GM12874 (cell line): ENCODE measurements at regions not wholly inside any gene's neighbourhood (a gene's known extent, or its start where the extent isn't known, plus 50 kb on each side); places are given as distances from the start of the nearest gene placed in this dataset.

ENCODE experiments used
- CTCF ChIP-seq: IDR thresholded peaks from 2 replicates; pipeline ENCODE4 v1.5.1; 2011; ENCODE audit warnings: low read depth, mild to moderate bottlenecking, control low read depth, low read length, moderate library complexity; ENCODE audit not compliant: insufficient read depth

- no peak for TF ChIP-seq CTCF
Measured at GRCh38 chr21:14753466-14754258, 207.5 kb upstream of the SAMSN1 start.

GRCh38 chr21:14753069-14753465, 207.0 kb upstream of the SAMSN1 start:
- no peak for TF ChIP-seq CTCF

DNA sequence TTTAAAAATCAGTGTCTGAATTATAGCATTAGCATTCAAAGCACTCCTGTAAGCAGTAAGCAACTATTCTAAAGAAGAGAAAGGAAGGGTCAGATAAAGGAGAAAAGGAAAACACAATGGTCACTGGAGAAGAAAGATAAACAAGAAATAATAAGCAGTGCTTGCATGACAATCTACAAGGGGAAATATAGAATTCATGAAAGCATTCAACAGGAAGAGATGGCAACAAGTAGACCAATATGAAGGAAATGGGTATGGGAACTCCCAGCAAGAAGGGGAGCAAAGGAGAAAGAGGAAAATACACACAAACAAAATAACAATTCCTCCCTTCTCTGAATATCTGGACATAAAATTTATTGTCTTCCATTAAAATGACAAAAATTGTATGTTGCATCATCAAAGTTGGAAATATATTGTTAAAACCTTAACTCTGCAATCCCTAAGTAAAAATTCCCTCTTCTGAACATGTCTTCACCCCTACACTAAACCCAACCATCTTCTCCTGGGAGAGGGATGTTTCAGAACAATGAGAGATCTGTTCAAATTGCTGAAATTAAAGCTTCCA, 206.3 kb upstream of the SAMSN1 start:
- TF ChIP-seq CTCF, result no peak

DNA sequence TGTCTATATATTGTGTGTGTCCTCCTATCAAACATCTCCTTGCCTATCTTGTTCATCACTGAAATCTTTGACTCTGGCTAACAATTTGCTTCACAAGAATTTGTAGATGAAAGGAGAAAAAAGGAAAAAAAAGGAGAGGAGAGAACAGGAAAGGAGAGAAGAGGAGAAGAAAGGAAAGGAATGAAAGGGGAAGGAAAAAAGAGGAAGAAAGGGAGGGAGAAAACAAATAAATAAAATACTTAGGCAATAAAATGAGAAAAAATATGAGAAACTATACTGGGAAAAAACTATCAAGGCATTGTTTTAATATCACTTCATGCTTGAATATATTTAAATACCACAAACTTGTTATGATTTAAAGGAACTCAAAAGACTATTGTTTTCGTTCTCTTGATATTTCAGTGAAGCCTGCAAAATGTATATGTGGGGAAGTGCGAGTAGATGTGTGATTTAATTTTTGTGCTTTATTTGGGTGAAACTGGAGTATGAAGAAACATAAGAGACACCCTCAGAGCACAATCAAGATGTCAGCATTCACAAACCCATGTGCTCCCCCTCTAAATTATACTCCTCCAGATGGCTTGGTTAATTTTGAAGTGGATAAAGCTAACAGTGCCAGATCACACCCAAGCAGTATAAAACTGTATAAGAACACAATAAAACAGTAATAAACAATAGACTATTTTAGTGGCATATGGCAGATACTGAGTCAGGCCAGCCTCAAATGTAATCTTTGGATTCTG, 205.7 kb upstream of the SAMSN1 start:
- TF ChIP-seq CTCF, result no peak

DNA sequence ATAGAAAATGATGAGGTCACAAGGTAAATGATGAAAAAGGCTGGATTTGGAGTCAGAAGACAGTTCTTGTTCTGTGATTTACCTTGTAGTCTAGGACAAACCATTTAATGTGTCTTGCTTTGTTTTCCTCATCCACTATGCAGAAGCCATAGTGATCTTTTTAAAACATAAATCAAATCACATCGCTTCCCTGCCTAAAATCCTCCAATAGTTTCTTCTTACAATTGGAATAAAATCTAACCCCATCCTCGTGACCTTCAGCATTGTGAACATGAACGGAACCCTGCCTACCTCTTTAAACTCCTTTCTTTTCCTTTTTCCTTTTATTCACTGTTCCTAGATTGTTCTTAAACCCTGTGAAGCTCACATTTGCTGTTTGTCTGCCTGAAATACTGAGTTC, 204.9 kb upstream of the SAMSN1 start:
- no peak for TF ChIP-seq CTCF

DNA sequence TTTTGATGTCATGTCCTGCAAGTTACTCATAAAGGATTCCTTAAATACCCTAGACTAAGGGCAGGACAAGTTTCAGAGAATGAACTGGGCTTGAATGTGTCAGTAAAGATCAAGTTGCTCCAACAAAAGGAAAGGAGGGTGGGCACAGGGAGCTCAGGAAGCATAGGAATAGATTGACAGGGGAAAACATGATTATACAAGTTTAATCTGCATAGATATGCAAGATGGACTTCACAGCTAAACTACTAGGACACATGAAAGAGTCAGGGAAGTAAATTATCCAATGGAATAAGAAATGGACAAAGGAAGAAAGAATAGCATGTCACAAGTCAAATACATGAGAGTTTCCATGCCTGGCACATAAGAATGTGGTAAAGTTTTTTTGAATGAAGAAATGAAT, 203.9 kb upstream of the SAMSN1 start:
- TF ChIP-seq CTCF, result no peak

DNA sequence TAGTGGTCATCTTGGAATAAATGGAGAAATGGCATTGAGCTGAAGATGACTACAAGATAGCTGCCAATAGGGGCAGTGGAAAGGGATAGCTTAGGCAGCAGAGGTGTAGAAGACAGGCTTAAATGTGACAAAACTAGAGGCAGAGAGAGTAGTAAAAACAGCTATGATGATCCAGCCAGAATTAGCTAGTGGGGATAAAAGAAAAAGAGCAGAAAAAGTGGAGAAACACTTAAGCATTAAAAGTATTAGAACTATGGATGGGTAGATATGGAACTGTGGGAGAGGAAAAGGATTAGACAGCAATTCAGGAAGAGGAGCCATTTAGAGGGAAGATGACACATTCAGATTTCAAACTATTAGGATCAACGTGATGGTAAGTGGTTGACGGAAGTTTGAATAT, 202.5 kb upstream of the SAMSN1 start:
- TF ChIP-seq CTCF, result no peak
